GM18873 (cell line): ENCODE measurements at regions not wholly inside any gene's neighbourhood (a gene's known extent, or its start where the extent isn't known, plus 50 kb on each side); places are given as distances from the start of the nearest gene placed in this dataset.
"Not testable (repeated sequence)": the region's sequence is repeated elsewhere in the genome, so short reads cannot be mapped to it uniquely, and the experiment has no call there.

Experiments used
- ATAC-seq: cut with Tn5 transposase; IDR thresholded peaks from one replicate; pipeline ENCODE4 v1.9.1; 2021; ENCODE audit warnings: mild to moderate bottlenecking, moderate library complexity, moderate number of reproducible peaks; ENCODE audit not compliant: unreplicated experiment, low FRiP score

GRCh38 chr9:34797367-34797766, 87.4 kb upstream of the CCL21 start:
- ATAC-seq: no peak

DNA sequence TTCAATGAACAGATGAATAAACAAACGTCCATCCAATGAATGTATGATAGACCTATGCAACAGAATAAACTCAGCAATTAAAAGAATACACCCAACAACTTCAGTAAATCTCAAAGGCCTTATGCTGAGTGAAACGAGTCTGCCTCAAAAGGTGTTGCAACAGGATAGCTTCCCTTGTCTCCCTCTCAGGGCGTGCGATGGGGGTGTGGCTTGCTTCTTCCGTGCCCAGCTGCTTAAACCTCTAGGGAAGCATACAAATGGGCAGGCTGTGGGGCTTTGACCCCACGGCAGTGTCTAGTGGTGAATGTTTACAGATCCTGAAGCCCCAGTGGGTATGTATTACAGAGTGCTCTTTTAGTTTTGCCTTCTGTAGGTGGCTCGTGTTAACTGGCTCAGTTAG, 87.0 kb upstream of the CCL21 start:
- no peak for ATAC-seq

GRCh38 chr9:34793428-34793827, 83.5 kb upstream of the CCL21 start:
- ATAC-seq: no peak

- ATAC-seq: no peak
These were observed 74.1 kb upstream of the CCL21 start for GRCh38 chr9:34783951-34784487.

DNA sequence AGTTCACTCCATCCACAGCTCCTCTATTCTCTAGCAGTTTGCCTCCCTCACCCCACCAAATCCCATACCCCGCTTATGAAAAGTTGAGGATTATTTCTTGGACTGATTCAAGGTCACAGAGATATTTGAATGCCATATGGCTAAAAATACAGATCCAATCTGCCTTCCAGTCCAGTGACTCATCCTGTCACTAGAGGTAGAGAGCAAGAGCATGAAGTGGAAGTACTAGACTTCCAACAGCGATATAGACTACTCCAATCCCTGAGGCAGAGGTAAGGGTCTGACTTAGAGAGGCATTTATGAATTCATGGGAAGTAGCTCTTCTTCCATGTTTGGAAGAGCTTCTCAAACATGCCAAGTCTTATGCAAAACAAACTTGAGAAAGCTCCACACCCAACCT, 72.4 kb upstream of the CCL21 start:
- ATAC-seq: no peak

DNA sequence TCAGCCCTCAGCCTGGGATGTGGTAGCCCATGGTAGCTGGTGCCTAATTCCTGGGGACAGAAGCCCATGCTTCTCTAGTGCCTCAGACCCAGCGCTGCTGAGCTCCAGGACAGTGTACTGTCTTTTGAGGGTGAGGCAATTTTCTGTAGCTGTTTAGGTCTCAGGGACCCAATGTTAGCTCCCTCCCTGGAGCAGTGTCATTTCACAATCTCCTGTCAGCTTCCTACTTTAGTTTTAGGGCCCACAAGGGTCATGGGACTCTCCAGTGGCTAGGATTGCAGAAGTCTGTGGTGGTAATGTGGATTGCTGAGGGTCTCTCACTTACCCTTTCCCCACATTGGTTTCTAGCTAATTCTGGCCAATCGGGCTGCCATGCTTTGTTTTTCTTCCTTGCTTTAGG, 67.7 kb upstream of the CCL21 start:
- no peak for ATAC-seq

GRCh38 chr9:34773955-34774354, 64.0 kb upstream of the CCL21 start:
- no peak for ATAC-seq

DNA sequence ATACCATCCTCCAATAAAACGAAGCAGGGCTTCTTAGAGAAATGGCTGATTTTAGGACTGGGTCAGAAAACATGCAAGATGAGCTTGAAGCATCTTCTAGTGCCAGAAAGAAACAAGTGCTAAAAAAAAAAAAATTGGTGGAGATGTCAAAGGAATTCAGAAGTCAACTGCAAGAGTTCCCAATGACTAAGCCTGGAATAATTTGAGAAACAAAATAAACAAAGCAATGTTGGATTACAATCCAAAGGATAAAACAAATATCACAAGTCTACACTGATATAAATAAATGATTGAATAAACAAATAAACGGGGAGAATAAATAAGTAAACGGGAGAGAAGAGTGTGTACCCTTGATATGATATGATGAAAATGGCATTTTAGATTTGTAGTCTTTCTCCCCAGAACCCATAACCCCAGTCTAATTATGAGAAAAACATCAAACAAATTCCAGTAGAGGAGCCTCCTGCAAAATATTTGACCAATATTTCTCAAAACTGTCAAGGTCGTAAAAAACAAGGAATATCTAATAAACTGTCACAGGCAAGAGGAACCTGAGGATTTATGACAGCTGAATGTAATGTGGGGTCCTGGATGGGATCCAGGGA, 63.5 kb upstream of the CCL21 start:
- ATAC-seq: no peak

DNA sequence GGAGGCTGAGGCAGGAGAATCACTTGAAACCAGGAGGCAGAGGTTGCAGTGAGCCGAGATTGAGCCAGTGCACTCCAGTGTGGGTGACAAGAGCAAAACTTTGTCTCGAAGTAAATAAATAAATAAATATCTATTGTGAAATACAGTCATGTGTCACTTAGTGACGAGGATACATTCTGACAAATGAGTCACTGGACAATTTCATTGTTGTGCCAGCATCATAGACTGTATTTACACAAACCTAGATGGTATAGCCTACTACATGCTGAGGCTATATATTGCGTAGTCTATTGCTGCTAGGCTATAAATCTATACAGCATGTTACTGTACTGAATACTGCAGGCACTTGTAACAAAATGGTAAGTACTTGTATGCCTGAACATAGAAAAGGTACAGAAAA, 61.1 kb upstream of the CCL21 start:
- ATAC-seq: no peak

DNA sequence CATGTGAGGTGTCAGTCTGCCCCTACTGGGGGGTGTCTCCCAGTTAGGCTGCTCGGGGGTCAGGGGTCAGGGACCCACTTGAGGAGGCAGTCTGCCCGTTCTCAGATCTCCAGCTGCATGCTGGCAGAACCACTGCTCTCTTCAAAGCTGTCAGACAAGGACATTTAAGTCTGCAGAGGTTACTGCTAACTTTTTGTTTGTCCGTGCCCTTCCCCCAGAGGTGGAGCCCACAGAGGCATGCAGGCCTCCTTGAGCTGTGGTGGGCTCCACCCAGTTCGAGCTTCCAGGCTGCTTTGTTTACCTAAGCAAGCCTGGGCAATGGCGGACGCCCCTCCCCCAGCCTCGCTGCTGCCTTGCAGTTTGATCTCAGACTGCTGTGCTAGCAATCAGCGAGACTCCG, 57.2 kb upstream of the CCL21 start:
- ATAC-seq: not testable (repeated sequence)

GRCh38 chr9:34760196-34761040, 50.5 kb upstream of the CCL21 start:
- ATAC-seq: not testable (repeated sequence)
